WERI-Rb-1 (cell line): ENCODE measurements at regions not wholly inside any gene's neighbourhood (a gene's known extent, or its start where the extent isn't known, plus 50 kb on each side); places are given as distances from the start of the nearest gene placed in this dataset.

ENCODE experiments used
- DNase-seq: peaks from one replicate; pipeline ENCODE4 v3.0.0-alpha.2; 2020
- H3K27ac ChIP-seq: fragments of 250-450 bp; sonication (Bioruptor Pico); 2 replicates; pipeline ENCODE4 v1.5.1; 2020; ENCODE audit warnings: mild to moderate bottlenecking, moderate library complexity
- H3K27me3 ChIP-seq: fragments of 250-450 bp; sonication (Bioruptor Pico); 2 replicates; pipeline ENCODE4 v1.5.1; 2021; ENCODE audit warnings: mild to moderate bottlenecking, low read depth, moderate library complexity; ENCODE audit not compliant: insufficient read depth, severe bottlenecking
- H3K36me3 ChIP-seq: fragments of 250-450 bp; sonication (Bioruptor Pico); 2 replicates; pipeline ENCODE4 v1.5.1; 2020; ENCODE audit warnings: mild to moderate bottlenecking, moderate library complexity
- H3K4me3 ChIP-seq: 2 replicates; pipeline ENCODE4 v1.5.1; 2011; ENCODE audit warnings: low read depth, mild to moderate bottlenecking, control low read depth, low read length
- H3K9me3 ChIP-seq: fragments of 250-450 bp; sonication (Bioruptor Pico); 2 replicates; pipeline ENCODE4 v1.5.1; 2021; ENCODE audit warnings: mild to moderate bottlenecking, moderate library complexity; ENCODE audit not compliant: severe bottlenecking
- TF ChIP-seq, protein P1 (sequence below): IDR thresholded peaks from 2 replicates; pipeline ENCODE4 v1.5.1; 2011; ENCODE audit warnings: low read depth, mild to moderate bottlenecking, control low read depth, inconsistent platforms, low read length

DNA sequence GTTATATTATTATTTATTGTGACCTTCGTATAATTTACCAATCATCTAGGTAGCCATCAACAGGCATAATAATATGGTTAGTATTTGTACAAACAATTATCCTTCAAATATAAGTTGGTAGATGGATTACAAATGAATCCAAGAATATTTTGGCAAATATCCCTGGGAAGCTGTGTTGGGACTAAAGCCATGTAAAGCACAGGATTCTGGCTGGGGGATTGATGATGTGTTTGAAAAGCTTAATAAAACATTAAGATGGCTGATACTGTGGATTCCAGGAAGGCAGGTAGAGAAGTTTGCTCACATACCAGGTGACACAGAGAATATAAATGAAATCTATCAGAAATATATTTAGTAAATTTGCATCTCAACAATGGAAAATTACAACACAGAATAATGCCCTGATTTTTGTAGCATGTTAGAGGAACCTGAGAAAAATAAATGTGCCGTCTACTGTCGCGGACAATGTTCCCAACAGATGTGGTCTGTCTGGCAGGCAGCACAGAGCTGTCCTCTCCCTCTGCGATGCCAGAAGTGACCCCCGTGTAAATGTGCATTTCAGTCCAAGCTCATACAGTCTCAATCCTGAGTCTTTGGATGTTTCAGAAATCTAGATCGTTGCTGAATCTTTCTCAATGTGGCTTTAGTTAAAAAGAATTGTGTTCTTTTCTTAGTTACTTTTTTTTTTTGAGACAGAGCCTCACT is 125.0 kb downstream of the TEX36 start:
- no peak for DNase-seq
- Histone ChIP-seq H3K9me3 (no peaks in the 10 kb centered on the region), H3K4me3 (no peak overlapping the region), H3K27me3 (peaks cover 62% of the 10 kb centered on the region), H3K27ac (no peak overlapping the region), H3K36me3 (no peaks in the 10 kb centered on the region)
- TF ChIP-seq, protein P1, sequence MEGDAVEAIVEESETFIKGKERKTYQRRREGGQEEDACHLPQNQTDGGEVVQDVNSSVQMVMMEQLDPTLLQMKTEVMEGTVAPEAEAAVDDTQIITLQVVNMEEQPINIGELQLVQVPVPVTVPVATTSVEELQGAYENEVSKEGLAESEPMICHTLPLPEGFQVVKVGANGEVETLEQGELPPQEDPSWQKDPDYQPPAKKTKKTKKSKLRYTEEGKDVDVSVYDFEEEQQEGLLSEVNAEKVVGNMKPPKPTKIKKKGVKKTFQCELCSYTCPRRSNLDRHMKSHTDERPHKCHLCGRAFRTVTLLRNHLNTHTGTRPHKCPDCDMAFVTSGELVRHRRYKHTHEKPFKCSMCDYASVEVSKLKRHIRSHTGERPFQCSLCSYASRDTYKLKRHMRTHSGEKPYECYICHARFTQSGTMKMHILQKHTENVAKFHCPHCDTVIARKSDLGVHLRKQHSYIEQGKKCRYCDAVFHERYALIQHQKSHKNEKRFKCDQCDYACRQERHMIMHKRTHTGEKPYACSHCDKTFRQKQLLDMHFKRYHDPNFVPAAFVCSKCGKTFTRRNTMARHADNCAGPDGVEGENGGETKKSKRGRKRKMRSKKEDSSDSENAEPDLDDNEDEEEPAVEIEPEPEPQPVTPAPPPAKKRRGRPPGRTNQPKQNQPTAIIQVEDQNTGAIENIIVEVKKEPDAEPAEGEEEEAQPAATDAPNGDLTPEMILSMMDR, result no peak

DNA sequence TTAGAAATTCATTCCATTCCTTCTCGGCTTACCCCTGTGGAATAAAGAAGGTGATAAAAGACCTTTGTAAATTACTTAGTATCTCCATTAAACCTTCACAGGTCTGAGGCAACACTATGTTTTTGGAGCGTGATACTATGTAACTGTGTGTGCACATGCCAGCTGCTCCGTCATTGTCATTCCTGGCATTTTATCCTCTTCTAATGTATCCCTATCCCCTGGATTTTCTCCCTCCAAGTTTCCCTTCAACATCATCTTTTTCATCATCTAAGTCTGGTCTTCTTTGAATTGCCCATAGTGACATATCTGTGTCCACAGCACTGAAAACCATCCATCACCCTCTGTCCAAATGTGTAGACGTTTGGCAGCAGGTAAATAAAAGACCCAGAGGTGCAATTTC is 125.7 kb downstream of the TEX36 start:
- Histone ChIP-seq H3K9me3 (no peaks in the 10 kb centered on the region), H3K27me3 (peaks cover 60% of the 10 kb centered on the region), H3K36me3 (no peaks in the 10 kb centered on the region), H3K27ac (no peak overlapping the region), H3K4me3 (no peak overlapping the region)
- no peak for DNase-seq
- TF ChIP-seq, protein P1, result no peak

DNA sequence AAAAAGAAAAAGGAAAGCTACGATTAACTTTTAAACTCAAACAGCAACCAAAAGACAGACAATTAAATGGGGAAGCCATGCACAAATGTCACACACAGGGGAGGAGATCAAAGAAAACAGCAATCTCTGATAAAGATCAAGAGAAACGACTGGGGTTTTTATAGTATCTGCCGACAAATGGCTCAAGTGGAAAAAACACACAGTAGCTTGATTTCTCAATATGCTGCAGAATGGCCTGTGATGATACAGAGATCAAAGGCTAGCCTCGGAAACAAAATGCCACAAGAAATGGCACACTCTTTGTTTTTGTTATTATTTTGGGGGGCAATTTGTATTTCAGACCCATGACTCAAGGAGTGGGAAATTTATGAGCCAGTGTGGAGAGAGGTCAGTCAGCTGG is 126.1 kb downstream of the TEX36 start:
- H3K27me3 ChIP-seq, result peaks cover 63% of the 10 kb centered on the region

DNA sequence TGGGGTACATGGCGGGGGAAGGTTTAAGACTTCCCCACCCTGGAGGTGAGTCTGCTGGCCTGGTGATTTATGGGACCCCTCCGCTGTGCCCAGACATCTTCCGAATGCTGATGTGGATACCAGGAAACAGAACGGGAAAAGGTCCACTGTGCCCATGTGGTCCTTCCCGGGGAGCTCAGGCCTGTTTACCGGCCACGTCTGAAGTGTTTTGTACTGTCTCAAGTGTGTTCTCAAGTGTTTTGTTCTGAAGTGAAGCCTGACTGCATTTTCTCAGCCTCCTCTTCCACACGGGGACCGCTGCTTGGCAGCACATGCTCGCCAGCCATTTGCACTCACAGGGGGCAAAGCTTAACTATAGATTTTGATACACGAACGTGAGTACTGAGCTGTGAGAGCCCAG is 127.2 kb downstream of the TEX36 start:
- no peak overlapping the region for H3K27ac ChIP-seq
- no peak overlapping the region for H3K4me3 ChIP-seq
- no peaks in the 10 kb centered on the region for H3K36me3 ChIP-seq
- peaks cover 73% of the 10 kb centered on the region for H3K27me3 ChIP-seq
- TF ChIP-seq, protein P1, result no peak
- no peak for DNase-seq
- no peaks in the 10 kb centered on the region for H3K9me3 ChIP-seq

More for the DNA sequence above, 126.1 kb downstream of the TEX36 start:
- no peaks in the 10 kb centered on the region for H3K36me3 ChIP-seq
- H3K9me3 ChIP-seq, result no peaks in the 10 kb centered on the region
- H3K27ac ChIP-seq, result no peak overlapping the region
- H3K4me3 ChIP-seq, result no peak overlapping the region
- TF ChIP-seq, protein P1, result no peak
- no peak for DNase-seq

DNA sequence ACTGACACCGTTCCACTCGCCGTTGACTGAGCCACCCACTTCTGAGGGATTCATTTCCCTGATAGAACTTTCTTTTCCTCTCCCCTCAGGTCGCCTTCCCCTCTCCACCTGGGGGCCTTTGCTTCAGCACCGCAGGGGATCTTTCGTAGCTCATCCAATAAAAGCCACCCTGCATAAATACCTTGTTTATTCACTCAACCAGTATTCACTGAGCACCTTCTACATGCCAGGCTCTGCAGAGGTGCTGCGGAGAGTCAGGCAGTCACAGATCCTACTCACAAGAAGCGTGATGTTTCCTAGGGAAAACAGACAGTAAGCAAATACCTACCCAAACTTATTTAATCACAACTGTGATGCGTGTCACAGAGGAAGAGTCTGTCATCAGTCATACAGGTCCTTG is 127.7 kb downstream of the TEX36 start:
- DNase-seq, result no peak
- TF ChIP-seq, protein P1, result no peak
- Histone ChIP-seq H3K27ac (no peak overlapping the region), H3K9me3 (no peaks in the 10 kb centered on the region), H3K27me3 (peaks cover 69% of the 10 kb centered on the region), H3K4me3 (no peak overlapping the region), H3K36me3 (no peaks in the 10 kb centered on the region)

DNA sequence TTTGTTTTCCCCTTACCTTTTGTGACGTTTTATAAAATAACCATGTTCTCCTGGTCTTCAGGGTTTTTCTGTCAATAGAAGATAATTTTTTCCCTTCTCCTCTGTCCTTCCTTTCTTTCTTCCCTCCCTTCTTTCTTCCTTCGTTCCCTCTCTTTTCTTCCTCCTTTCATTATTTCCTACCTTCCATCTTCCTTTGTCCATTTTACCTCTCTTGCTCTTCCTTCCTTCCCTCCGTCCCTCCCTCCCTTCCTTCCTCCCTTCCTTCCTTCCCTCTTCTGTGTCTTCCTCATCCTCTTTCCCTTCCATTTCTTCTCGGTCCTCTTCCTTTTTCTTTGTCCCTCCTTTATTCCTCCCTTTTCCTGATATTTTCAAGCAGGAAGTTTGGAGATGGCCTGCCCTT is 128.2 kb downstream of the TEX36 start:
- no peaks in the 10 kb centered on the region for H3K9me3 ChIP-seq
- no peak for DNase-seq
- no peak overlapping the region for H3K27ac ChIP-seq
- TF ChIP-seq, protein P1, result no peak
- H3K27me3 ChIP-seq, result peaks cover 69% of the 10 kb centered on the region
- no peak overlapping the region for H3K4me3 ChIP-seq
- H3K36me3 ChIP-seq, result no peaks in the 10 kb centered on the region
